ENCODE measurements at regions not wholly inside any gene's neighbourhood (a gene's known extent, or its start where the extent isn't known, plus 50 kb on each side); places are given as distances from the start of the nearest gene placed in this dataset.
"Not testable (repeated sequence)": the region's sequence is repeated elsewhere in the genome, so short reads cannot be mapped to it uniquely, and the experiment has no call there.

GRCh38 chr3:195669310-195669709 lies 51.5 kb upstream of the MUC20 start:
- not testable (repeated sequence) for ATAC-seq

GRCh38 chr3:195668131-195668766 lies 52.5 kb upstream of the MUC20 start:
- DNase-seq (ENCODE audit: low spot score) = not testable (repeated sequence)
- peak; percentile 27 for ATAC-seq

More at GRCh38 chr3:195669310-195669709, 51.5 kb upstream of the MUC20 start:
- DNase-seq (ENCODE audit: low spot score) = not testable (repeated sequence)

DNA sequence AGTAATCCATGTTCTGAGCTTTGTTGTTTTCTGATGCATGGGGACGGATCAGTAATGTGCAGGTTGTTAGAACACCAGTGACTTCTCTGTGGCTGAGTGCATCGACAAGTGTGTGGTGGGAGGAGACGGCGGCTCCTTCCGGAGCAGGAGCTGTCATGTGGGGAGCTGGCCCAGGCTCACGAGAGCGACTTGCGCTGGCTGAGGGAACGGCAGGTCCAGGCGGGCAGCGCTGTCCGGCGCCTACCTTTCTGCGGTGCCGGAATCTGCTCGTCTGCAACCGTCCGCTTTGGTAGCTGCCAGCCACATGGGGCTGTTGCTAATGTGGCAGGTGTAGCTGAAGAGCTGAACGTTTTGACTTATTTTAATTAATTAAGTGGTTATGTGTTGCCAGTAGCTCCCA lies 55.5 kb upstream of the MUC20 start:
- not testable (repeated sequence) for ATAC-seq

GRCh38 chr3:195664131-195664530 lies 56.6 kb upstream of the MUC20 start:
- not testable (repeated sequence) for DNase-seq (ENCODE audit: low spot score); ATAC-seq

More for the DNA sequence above, 55.5 kb upstream of the MUC20 start:
- DNase-seq (ENCODE audit: low spot score) = not testable (repeated sequence)

DNA sequence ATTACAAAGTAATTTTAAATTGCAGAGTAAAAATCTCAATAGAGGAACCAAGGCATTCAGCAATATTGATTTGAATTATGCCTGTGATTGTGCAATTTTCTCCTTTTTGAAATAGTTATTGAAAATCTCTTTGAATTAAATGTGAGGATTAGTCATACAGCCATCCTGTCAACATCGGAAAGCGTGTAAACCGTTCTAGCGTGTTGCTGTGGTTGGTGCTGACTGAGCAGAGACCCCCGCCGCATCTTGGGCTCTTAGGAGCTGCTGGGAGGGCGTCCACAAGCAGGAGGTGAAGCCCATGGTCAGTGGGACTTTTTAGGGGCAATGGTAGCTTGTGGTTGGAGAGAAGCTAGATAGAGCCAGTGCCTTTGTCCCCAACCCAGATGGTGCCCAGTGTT lies 61.6 kb upstream of the MUC20 start:
- not testable (repeated sequence) for ATAC-seq; DNase-seq (ENCODE audit: low spot score)

- ATAC-seq (peak; percentile 96), DNase-seq (ENCODE audit: low spot score) (peak; percentile 74)
Measured at GRCh38 chr3:195658381-195659135, 62.2 kb upstream of the MUC20 start.

GRCh38 chr3:195657475-195658372 lies 63.1 kb upstream of the MUC20 start:
- DNase-seq (ENCODE audit: low spot score) = peak; percentile 79

DNA sequence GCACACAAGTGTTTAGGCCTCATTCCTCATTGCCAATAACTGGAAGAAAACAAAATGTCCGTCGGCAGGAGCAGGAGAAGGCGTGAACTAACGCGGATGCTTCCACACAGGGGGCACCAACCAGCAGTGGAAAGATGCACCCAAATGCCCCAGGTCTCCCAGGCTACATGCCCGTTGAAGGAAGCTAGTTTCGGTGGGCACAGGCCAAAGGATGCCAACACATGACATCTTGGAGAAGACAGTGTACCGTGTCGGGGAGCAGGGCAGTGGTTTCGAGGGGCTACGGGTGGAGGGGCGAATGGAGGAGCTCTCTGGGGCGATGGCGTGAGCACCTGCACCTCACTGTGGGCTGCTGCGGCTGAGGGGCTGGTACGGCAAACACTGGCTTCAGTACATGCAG lies 64.7 kb upstream of the MUC20 start:
- ATAC-seq; DNase-seq (ENCODE audit: low spot score): not testable (repeated sequence)

More at GRCh38 chr3:195657475-195658372, 63.1 kb upstream of the MUC20 start:
- ATAC-seq = peak; percentile 80

DNA sequence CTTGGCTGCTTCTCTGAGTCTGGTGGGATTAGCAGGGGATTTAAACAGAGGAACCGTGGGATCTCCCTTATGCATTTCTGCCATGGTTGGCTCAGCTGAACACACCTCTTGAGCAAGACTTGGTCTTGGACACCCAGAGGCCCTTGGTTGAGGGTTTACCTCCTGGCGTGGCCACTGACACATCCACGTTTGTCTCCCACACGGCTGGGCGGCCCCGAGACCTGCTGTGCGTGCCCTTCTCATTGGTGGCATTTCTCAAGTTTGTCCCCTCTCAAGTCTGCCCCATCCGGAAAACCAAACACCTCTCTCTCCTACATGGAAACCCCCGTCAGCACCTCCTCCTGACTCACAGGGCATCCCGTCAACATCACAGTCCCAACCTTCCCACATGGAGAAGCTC lies 66.0 kb upstream of the MUC20 start:
- not testable (repeated sequence) for ATAC-seq; DNase-seq (ENCODE audit: low spot score)

DNA sequence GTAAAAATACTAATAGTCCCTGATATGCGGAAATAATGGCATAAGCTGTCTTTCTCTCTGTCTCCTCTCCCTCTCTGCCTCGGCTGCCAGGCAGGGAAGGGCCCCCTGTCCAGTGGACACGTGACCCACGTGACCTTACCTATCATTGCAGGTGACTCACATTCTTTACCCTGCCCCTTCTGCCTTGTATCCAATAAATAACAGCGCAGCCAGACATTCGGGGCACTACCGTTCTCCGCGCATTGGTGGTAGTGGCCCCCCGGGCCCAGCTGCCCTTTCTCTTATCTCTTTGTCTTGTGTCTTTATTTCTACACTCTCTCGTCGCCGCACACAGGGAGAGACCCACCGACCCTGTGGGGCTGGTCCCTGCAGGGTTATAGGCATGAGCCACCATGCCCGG lies 66.6 kb upstream of the MUC20 start:
- not testable (repeated sequence) for DNase-seq (ENCODE audit: low spot score); ATAC-seq

- ATAC-seq = peak; percentile 17
- DNase-seq (ENCODE audit: low spot score) = not testable (repeated sequence)
Measured at GRCh38 chr3:195653641-195654040, 67.1 kb upstream of the MUC20 start.

DNA sequence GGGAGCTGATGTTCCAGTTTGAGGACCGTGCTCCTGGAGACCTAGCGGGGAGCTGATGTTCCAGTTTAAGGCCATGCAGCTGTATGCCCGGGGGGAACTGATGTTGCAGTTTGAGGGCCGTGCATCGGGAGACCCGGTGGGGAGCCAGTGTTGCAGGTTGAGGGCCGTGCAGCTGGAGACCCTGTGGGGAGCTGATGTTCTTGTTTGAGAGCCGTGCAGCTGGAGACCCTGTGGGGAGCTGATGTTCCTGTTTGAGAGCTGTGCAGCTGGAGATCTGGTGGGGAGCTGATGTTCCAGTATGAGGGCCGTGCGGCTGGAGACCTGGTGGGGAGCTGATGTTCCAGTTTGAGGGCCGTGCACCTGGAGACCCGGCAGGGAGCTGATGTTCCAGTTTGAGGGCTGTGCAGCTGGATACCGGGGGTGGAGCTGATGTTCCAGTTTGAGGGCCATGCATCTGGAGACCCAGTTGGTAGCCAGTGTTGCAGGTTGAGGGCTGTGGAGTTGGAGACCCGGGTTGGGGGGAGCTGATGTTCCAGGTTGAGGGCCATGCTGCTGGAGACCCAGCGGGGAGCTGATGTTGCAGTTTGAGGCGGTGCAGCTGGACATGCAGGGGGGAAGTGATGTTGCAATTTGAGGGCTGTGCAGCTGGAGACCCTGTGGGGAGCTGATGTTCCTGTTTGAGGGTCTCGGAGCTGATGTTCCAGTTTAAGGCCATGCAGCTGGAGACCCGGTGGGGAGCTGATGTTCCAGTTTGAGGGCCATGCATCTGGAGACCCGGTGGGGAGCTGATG lies 64.4 kb upstream of the APOD start:
- not testable (repeated sequence) for DNase-seq (ENCODE audit: low spot score); ATAC-seq

DNA sequence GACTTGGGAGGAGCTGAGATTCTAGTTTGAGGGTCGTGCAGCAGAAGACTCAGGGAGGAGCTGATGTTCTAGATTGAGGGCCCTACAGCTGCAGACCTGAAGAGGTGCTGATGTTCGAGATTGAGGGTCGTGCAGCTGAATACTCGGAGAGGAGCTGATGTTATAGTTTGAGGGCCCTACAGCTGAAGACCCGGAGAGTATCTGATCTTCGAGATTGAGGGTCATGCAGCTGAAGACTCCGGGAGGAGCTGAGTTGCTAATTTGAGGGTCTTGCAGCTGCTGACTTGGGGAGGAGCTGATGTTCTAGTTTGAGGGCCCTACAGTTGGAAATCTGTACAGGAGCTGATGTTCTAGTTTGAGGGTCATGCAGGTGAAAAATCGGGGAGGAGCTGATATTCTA lies 62.1 kb upstream of the APOD start:
- not testable (repeated sequence) for ATAC-seq; DNase-seq (ENCODE audit: low spot score)

GRCh38 chr3:195643245-195643644 lies 59.5 kb upstream of the APOD start:
- ATAC-seq; DNase-seq (ENCODE audit: low spot score): not testable (repeated sequence)

- ATAC-seq; DNase-seq (ENCODE audit: low spot score): not testable (repeated sequence)
Measured at GRCh38 chr3:195642311-195642710, 58.6 kb upstream of the APOD start.

- ATAC-seq; DNase-seq (ENCODE audit: low spot score): not testable (repeated sequence)
Measured at GRCh38 chr3:195638456-195638855, 54.7 kb upstream of the APOD start.

- not testable (repeated sequence) for ATAC-seq; DNase-seq (ENCODE audit: low spot score)
Measured at GRCh38 chr3:195637473-195638233, 53.9 kb upstream of the APOD start.

DNA sequence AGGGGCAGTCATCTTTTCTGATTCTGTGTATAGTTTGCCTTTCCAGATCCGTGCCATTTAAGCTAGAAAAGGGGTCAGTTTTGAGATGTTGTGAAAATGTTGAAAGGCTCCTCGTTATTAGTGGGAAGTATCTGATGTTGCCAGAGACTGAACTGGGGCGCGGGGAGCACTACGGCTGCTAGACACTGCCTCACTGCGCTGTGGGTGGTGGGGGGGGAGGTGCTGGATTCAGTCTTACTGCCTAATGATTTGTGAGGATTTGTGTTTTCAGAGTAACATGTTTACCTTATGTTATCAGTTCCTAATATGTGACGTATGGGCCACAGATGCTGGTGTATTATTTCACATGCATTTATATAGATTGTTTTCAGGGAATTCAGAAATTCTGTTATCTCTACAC lies 53.3 kb upstream of the APOD start:
- ATAC-seq; DNase-seq (ENCODE audit: low spot score): not testable (repeated sequence)

Data from left lobe of liver (tissue), 2 donors.